ENCODE measurements at regions not wholly inside any gene's neighbourhood (a gene's known extent, or its start where the extent isn't known, plus 50 kb on each side); places are given as distances from the start of the nearest gene placed in this dataset.

DNA sequence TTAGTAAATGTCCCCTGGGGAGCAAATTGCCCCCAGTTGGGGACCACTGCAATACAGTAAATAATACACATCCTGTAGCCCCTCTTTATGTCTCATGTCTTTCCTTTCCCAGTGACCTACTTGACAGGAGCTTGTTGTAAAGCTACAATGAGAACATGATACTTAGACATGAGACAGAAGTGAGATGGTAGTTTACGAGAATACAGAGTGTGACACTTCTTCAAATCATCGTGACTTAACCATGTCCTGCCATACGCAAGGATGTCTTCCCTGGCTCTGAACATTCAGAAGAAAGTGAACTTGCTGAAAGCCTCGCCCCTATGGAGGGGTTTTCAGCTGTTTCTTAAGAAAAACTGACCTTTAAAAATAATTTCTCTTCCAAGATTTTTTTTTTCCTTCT, 101.0 kb upstream of the SPACA1 start:
- no peak for ATAC-seq
- peaks cover 2% of the 10 kb centered on the region for H3K4me1 Mint-ChIP-seq (ENCODE audit: low read depth)
- no peaks in the 10 kb centered on the region for H3K9me3 Mint-ChIP-seq
- H3K36me3 Mint-ChIP-seq (ENCODE audit: insufficient read depth), result no peaks in the 10 kb centered on the region
- no peak overlapping the region for H3K4me3 Mint-ChIP-seq
- H3K27me3 Mint-ChIP-seq (ENCODE audit: low read depth), result peaks cover 16% of the 10 kb centered on the region
- DNase-seq, result no peak

DNA sequence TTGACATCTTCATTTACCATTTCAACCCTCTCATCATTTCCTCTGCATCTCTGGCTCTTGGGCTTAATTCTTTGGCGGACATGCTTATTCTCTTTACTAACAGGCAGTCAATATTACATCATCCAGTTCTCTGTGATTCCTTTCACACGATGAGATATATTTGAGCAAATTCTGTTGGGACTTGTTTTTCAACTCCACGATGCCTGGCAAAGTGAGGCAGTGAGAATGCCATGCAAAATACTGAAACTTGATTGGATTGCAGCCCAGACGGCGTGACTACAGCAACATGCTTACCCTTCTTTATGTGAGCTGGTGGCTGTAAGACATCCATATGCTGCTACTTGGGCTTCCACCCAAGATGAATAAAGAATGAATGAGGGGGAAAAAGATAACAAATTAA, 101.7 kb upstream of the SPACA1 start:
- H3K9me3 Mint-ChIP-seq, result no peaks in the 10 kb centered on the region
- H3K4me3 Mint-ChIP-seq, result no peak overlapping the region
- no peak for DNase-seq
- no peaks in the 10 kb centered on the region for H3K36me3 Mint-ChIP-seq (ENCODE audit: insufficient read depth)
- no peak for ATAC-seq
- H3K4me1 Mint-ChIP-seq (ENCODE audit: low read depth), result peaks cover 2% of the 10 kb centered on the region
- peaks cover 21% of the 10 kb centered on the region for H3K27me3 Mint-ChIP-seq (ENCODE audit: low read depth)

DNA sequence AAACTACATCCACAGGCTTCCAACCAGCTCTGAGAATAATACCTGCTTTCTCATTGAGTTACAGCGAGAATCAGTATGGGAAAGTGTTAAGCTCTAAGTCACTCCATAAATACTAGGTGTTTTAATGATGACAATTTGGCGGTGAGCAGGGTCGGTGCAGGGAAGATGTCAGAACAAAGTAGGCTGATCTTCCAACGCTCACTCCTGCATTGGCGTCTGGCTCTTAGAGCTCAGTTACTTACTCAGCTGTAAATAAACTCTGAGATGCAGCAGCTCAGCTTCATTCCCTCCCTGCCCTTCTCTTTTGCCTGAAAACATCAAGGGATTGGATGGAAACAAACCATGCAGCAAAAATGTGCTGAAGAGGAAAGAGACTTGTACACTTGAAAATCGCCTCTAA, 102.5 kb upstream of the SPACA1 start:
- ATAC-seq, result no peak
- peaks cover 2% of the 10 kb centered on the region for H3K4me1 Mint-ChIP-seq (ENCODE audit: low read depth)
- no peak for DNase-seq
- H3K36me3 Mint-ChIP-seq (ENCODE audit: insufficient read depth), result no peaks in the 10 kb centered on the region
- H3K9me3 Mint-ChIP-seq, result no peaks in the 10 kb centered on the region
- peaks cover 23% of the 10 kb centered on the region for H3K27me3 Mint-ChIP-seq (ENCODE audit: low read depth)
- no peak overlapping the region for H3K4me3 Mint-ChIP-seq

DNA sequence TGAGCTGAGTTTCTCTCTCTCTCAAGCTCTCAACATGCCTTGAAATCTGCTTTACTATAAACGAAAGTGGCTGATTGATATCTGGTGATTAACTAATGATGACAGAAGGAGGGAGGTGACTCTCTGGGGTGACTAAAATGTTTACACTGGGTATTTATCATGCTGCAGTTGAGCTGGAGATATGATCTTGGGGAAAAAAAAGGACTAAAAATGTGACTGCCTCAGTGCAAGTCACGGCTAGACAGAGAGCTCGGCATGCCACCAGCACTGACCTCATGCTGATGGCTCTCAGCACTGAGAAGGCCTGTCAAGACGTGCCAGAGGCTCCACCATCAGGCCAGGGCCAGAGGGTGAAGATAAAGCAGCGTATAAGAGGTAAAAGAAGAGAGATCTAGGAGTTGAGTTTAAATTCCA, 103.1 kb upstream of the SPACA1 start:
- H3K4me3 Mint-ChIP-seq, result no peak overlapping the region
- no peaks in the 10 kb centered on the region for H3K9me3 Mint-ChIP-seq
- H3K27me3 Mint-ChIP-seq (ENCODE audit: low read depth), result peaks cover 24% of the 10 kb centered on the region
- peaks cover 2% of the 10 kb centered on the region for H3K4me1 Mint-ChIP-seq (ENCODE audit: low read depth)
- H3K36me3 Mint-ChIP-seq (ENCODE audit: insufficient read depth), result no peaks in the 10 kb centered on the region
- ATAC-seq (no peak), DNase-seq (no peak)

DNA sequence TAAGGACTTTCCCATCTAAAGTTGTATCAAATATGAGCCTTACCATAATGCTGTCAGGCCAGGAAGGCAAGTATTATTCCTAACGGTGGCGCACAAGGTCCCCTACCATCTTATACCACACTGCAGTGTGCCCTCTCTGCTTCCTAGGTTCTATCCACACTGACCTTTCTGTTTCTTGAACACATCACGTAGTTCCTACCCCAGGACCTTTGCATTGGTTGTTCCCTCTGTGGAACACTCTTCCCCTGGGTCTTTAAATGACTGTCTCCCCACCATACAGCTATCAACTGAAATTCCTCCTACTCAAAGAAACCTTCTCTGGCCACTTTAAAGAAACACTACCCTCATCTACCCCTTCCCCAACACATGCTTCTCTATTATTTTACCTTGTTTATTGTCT, 104.5 kb upstream of the SPACA1 start:
- no peaks in the 10 kb centered on the region for H3K9me3 Mint-ChIP-seq
- peaks cover 2% of the 10 kb centered on the region for H3K4me1 Mint-ChIP-seq (ENCODE audit: low read depth)
- ATAC-seq (no peak), DNase-seq (no peak)
- H3K36me3 Mint-ChIP-seq (ENCODE audit: insufficient read depth), result no peaks in the 10 kb centered on the region
- peaks cover 24% of the 10 kb centered on the region for H3K27me3 Mint-ChIP-seq (ENCODE audit: low read depth)
- H3K4me3 Mint-ChIP-seq, result no peak overlapping the region

- no peaks in the 10 kb centered on the region for H3K9me3 Mint-ChIP-seq
- peaks cover 18% of the 10 kb centered on the region for H3K27me3 Mint-ChIP-seq (ENCODE audit: low read depth)
- H3K4me1 Mint-ChIP-seq (ENCODE audit: low read depth), result peaks cover 2% of the 10 kb centered on the region
- no peak for DNase-seq
- no peak for ATAC-seq
- no peak overlapping the region for H3K4me3 Mint-ChIP-seq
- H3K36me3 Mint-ChIP-seq (ENCODE audit: insufficient read depth), result no peaks in the 10 kb centered on the region
Measured at GRCh38 chr6:87941556-87942358, 105.9 kb upstream of the SPACA1 start.

GRCh38 chr6:87939776-87940175, 107.9 kb upstream of the SPACA1 start:
- Mint-ChIP-seq H3K4me1 (ENCODE audit: low read depth) (peaks cover 2% of the 10 kb centered on the region), H3K4me3 (no peak overlapping the region), H3K36me3 (ENCODE audit: insufficient read depth) (no peaks in the 10 kb centered on the region), H3K9me3 (no peaks in the 10 kb centered on the region), H3K27me3 (ENCODE audit: low read depth) (peaks cover 18% of the 10 kb centered on the region)
- DNase-seq (no peak), ATAC-seq (no peak)

GRCh38 chr6:87938287-87938686, 109.4 kb upstream of the SPACA1 start:
- Mint-ChIP-seq H3K27me3 (ENCODE audit: low read depth) (peaks cover 14% of the 10 kb centered on the region), H3K4me1 (ENCODE audit: low read depth) (no peaks in the 10 kb centered on the region), H3K4me3 (no peak overlapping the region), H3K36me3 (ENCODE audit: insufficient read depth) (no peaks in the 10 kb centered on the region), H3K9me3 (no peaks in the 10 kb centered on the region)
- DNase-seq (no peak), ATAC-seq (no peak)

DNA sequence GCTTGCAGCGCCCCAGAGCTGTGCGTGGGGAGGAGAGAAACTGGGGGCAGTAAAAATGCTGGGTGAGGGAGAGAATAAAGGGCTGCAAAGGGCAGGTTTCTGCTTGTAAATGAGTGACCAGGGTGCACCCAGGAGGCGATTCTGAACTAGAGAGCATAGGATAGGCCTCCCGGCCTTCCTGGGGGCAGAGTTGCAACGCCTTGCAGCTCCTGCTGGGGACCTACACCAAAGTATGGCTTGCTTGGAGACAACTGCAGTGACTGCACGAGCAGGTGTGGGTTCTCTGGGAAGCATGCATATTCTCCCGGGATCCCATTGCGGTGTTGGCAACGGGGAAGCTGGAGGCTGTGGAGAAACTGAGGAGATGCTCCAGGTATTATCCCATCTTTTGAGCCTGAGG, 111.6 kb upstream of the SPACA1 start:
- peaks cover 3% of the 10 kb centered on the region for H3K27me3 Mint-ChIP-seq (ENCODE audit: low read depth)
- no peaks in the 10 kb centered on the region for H3K9me3 Mint-ChIP-seq
- no peak for DNase-seq
- no peak for ATAC-seq
- no peaks in the 10 kb centered on the region for H3K4me1 Mint-ChIP-seq (ENCODE audit: low read depth)
- H3K36me3 Mint-ChIP-seq (ENCODE audit: insufficient read depth), result no peaks in the 10 kb centered on the region
- H3K4me3 Mint-ChIP-seq, result no peak overlapping the region

DNA sequence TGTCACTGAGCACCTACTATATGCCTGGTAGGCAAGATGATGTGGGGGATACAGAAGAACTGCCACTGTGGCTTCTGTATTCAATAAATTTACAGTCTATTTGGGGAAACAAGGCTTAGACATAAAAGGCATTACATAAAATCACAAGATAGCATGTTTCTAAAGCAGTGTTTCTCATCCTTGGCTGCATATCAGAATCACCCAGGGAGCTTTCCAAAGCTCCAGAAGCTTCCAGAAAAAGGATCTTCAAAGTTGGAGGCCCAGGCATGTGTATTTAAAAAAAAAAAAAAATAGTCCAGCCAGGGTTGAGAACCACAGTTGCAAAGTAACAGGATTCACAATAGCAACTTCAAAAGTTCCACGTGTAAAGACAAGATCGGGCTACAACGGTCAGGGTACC, 112.4 kb upstream of the SPACA1 start:
- no peaks in the 10 kb centered on the region for H3K9me3 Mint-ChIP-seq
- no peaks in the 10 kb centered on the region for H3K36me3 Mint-ChIP-seq (ENCODE audit: insufficient read depth)
- peaks cover under 1% of the 10 kb centered on the region for H3K27me3 Mint-ChIP-seq (ENCODE audit: low read depth)
- DNase-seq (no peak), ATAC-seq (no peak)
- H3K4me1 Mint-ChIP-seq (ENCODE audit: low read depth), result no peaks in the 10 kb centered on the region
- H3K4me3 Mint-ChIP-seq, result no peak overlapping the region

DNA sequence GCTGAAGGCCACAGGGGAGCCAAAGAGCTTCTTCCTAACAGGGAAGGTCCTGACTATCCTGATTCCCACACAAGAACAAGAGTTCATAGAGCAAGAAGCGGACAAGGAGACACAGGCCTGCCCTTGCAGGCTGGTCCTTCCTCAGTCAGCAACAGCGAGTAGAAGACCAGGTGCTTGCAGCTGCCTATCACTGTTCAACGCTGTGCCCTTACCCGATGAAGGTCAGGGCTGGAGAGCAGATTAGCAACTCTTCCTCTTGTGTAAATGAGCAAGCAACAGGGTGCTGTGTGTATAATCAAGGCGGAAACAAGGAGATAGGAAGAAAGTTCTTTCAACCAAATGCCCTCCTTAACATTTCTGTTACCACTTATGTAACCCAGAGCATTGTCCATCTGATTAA, 115.3 kb upstream of the SPACA1 start:
- Mint-ChIP-seq H3K9me3 (no peaks in the 10 kb centered on the region), H3K4me1 (ENCODE audit: low read depth) (peaks cover 4% of the 10 kb centered on the region)
- ATAC-seq, result no peak

DNA sequence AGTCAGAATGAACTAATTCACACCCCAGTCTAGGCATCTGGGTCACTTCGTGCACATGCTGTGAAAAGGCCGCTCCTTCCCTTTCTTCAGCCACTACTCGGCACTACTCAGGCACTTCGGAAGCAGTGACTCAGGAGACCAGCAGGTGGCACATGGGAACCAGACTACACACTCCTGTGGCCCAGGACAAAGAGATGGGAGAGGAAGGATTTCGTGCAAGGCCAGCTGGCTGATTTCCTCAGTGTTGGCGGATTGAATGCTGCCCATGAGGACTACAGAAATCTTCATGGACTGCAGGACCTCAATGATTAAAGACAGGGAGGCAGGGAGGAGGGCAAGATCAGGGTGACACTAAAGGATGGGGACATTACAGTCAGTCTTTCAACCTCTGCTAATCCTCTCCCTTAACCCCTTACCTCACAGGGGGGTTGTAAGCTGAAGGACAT, 117.8 kb upstream of the SPACA1 start:
- ATAC-seq (peak; percentile 83), DNase-seq (peak; percentile 32)
- no peak overlapping the region for H3K4me3 Mint-ChIP-seq
- H3K27me3 Mint-ChIP-seq (ENCODE audit: low read depth), result no peaks in the 10 kb centered on the region
- no peaks in the 10 kb centered on the region for H3K9me3 Mint-ChIP-seq
- H3K36me3 Mint-ChIP-seq (ENCODE audit: insufficient read depth), result no peaks in the 10 kb centered on the region
- peaks cover 13% of the 10 kb centered on the region for H3K4me1 Mint-ChIP-seq (ENCODE audit: low read depth)

More for the DNA sequence above, 115.3 kb upstream of the SPACA1 start:
- DNase-seq, result no peak
- Mint-ChIP-seq H3K36me3 (ENCODE audit: insufficient read depth) (no peaks in the 10 kb centered on the region), H3K27me3 (ENCODE audit: low read depth) (no peaks in the 10 kb centered on the region), H3K4me3 (no peak overlapping the region)

- no peaks in the 10 kb centered on the region for H3K9me3 Mint-ChIP-seq
- DNase-seq, result no peak
- H3K4me3 Mint-ChIP-seq, result no peak overlapping the region
- peaks cover 21% of the 10 kb centered on the region for H3K4me1 Mint-ChIP-seq (ENCODE audit: low read depth)
- H3K27me3 Mint-ChIP-seq (ENCODE audit: low read depth), result no peaks in the 10 kb centered on the region
- ATAC-seq, result no peak
- no peaks in the 10 kb centered on the region for H3K36me3 Mint-ChIP-seq (ENCODE audit: insufficient read depth)
Measured at GRCh38 chr6:87926687-87927086, 121.0 kb upstream of the SPACA1 start.

- H3K36me3 Mint-ChIP-seq (ENCODE audit: insufficient read depth), result no peaks in the 10 kb centered on the region
- no peak overlapping the region for H3K4me3 Mint-ChIP-seq
- no peak for ATAC-seq
- no peaks in the 10 kb centered on the region for H3K9me3 Mint-ChIP-seq
- H3K4me1 Mint-ChIP-seq (ENCODE audit: low read depth), result peaks cover 21% of the 10 kb centered on the region
- DNase-seq, result no peak
- no peaks in the 10 kb centered on the region for H3K27me3 Mint-ChIP-seq (ENCODE audit: low read depth)
Measured at GRCh38 chr6:87926072-87926471, 121.6 kb upstream of the SPACA1 start.

GRCh38 chr6:87925373-87926060, 122.1 kb upstream of the SPACA1 start:
- Mint-ChIP-seq H3K27me3 (ENCODE audit: low read depth) (peaks cover 2% of the 10 kb centered on the region), H3K9me3 (no peaks in the 10 kb centered on the region), H3K36me3 (ENCODE audit: insufficient read depth) (no peaks in the 10 kb centered on the region), H3K4me3 (no peak overlapping the region), H3K4me1 (ENCODE audit: low read depth) (peaks cover 21% of the 10 kb centered on the region)
- ATAC-seq, result no peak
- DNase-seq, result no peak

Data from activated T-cell treated with anti-CD3 and anti-CD28 coated beads, Interleukin-2, amount 50 U/mL, for 4 hours (primary cell).